Activated CD4-positive, alpha-beta T cell treated with anti-CD3 and anti-CD28 coated beads for 48 hours (primary cell): ENCODE measurements at regions not wholly inside any gene's neighbourhood (a gene's known extent, or its start where the extent isn't known, plus 50 kb on each side); places are given as distances from the start of the nearest gene placed in this dataset.

Experiments
- DNase-seq: peaks from one replicate; pipeline ENCODE4 v3.0.0-alpha.2; 2020

GRCh38 chr6:119922814-119923213 lies 573.3 kb upstream of the MAN1A1 start:
- DNase-seq, result no peak

GRCh38 chr6:119921491-119922010 lies 572.0 kb upstream of the MAN1A1 start:
- no peak for DNase-seq

DNA sequence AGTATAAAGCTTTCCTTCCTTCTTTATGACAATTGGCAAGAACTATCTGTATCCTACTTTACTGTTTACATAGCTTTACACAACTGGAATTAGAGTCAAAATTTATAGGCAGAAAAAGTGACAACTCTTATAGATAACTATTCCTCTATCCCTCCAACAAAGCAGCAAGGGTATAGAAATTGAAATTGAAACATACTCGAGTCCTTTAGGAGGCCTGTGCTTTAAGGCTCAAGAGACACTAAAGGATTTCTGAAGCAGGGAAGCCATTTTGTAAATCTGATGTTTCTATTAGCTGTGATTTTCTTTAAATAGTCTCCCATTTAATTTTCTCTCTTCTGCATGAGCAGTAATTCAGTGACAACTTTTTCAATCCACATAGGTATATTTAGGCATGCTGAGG lies 567.6 kb upstream of the MAN1A1 start:
- no peak for DNase-seq

DNA sequence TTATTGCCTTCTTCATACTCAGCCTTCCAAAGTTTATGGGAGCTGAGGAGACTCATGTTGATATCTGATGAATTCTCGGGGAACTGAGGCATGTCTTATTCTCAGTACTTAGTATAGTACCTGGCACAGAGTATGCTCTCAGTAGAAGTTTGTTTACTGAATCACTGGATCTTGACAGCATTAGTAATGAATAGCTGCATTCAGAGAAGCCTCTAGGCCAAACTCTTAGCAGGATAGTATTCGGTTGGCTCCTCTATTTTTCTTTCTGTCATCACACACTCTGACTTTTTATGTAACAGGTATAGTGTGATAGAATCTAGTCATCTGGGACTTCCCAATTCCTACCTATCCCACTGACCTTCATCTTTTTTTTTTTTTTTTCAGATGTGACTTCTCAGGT lies 566.4 kb upstream of the MAN1A1 start:
- no peak for DNase-seq

GRCh38 chr6:119908157-119908556 lies 558.6 kb upstream of the MAN1A1 start:
- DNase-seq, result no peak

DNA sequence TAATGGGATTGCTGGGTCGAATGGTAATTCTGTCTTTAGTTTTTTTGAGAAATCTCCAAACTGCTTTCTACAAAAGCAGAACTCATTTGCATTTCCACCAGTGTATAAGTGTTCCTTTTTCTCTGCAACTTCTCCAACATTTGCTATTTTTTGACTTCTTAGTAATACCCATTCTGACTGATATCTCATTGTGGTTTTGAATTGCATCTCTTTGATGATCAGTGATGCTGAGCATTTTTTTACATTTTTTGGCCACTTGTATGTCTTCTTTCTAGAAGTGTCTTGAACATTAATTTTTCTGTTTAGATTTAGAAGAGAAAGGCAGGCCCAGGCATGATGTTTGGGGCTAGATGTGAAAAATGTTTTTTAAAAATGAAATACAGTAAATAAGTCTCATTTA lies 553.1 kb upstream of the MAN1A1 start:
- no peak for DNase-seq

- DNase-seq, result no peak
Measured at GRCh38 chr6:119896806-119897205, 547.2 kb upstream of the MAN1A1 start.

- DNase-seq, result no peak
Measured at GRCh38 chr6:119895626-119896025, 546.1 kb upstream of the MAN1A1 start.

- no peak for DNase-seq
Measured at GRCh38 chr6:119894811-119895210, 545.2 kb upstream of the MAN1A1 start.

- DNase-seq, result no peak
Measured at GRCh38 chr6:119891644-119892043, 542.1 kb upstream of the MAN1A1 start.

DNA sequence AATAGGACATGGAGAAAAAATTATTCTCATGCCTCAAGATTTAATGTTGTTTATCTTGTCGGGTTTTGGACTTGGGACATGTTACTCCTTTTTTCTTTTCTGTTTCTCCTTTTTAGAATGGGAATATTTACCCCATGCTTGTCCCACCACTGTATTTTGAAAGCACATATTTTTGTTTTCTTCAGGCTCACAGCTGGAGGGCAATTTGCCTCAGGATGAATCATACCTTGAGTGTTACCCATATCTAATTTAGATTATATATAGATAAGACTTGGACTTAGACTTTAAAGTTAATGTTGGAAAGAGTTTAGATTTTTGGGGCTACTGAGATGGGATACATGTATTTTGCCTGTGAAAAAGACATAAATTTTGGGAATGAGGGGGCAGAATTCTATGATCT lies 541.6 kb upstream of the MAN1A1 start:
- no peak for DNase-seq

GRCh38 chr6:119890470-119890869 lies 540.9 kb upstream of the MAN1A1 start:
- DNase-seq, result no peak

DNA sequence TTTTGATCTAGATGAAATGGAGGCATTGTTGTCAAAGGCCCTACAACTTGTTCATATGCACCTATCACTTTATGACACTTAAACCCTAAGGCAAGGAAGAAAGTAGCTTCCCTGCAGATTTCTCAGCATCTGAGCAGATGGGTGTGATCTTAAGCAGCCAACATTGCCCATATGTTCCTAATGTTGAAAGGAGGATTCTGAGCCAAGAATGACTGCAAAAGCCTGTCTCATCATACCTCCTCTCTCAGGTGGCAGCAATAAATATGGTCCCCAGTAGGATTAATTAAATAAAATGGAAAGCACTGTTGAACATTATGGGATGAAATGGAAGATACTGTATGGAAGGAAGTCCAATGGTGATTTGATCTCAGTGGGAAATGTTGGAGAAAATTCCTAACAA lies 538.1 kb upstream of the MAN1A1 start:
- no peak for DNase-seq

- no peak for DNase-seq
Measured at GRCh38 chr6:119881416-119881815, 531.9 kb upstream of the MAN1A1 start.

DNA sequence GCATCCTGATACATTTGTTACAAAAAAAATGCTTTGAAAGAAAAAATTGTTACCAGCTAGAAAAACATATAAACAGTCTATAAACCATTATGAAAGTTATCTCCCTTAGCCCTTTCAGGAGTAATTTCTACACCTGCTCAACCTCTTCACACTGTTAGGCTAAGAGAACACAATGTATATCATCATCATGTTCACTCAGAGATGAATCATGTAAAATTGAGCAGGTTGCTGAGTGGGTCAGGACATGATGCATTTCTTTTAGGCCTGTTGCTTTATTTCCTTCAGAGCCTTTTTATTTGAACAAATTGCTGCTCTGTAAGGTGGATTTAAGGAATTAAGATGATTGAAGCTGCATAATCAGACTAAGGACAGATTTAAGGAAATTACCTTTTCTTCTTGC lies 531.3 kb upstream of the MAN1A1 start:
- no peak for DNase-seq

- no peak for DNase-seq
Measured at GRCh38 chr6:119879731-119880130, 530.2 kb upstream of the MAN1A1 start.

- no peak for DNase-seq
Measured at GRCh38 chr6:119874381-119874780, 524.8 kb upstream of the MAN1A1 start.

- DNase-seq, result no peak
Measured at GRCh38 chr6:119873107-119873506, 523.5 kb upstream of the MAN1A1 start.

- no peak for DNase-seq
Measured at GRCh38 chr6:119871520-119871919, 522.0 kb upstream of the MAN1A1 start.

DNA sequence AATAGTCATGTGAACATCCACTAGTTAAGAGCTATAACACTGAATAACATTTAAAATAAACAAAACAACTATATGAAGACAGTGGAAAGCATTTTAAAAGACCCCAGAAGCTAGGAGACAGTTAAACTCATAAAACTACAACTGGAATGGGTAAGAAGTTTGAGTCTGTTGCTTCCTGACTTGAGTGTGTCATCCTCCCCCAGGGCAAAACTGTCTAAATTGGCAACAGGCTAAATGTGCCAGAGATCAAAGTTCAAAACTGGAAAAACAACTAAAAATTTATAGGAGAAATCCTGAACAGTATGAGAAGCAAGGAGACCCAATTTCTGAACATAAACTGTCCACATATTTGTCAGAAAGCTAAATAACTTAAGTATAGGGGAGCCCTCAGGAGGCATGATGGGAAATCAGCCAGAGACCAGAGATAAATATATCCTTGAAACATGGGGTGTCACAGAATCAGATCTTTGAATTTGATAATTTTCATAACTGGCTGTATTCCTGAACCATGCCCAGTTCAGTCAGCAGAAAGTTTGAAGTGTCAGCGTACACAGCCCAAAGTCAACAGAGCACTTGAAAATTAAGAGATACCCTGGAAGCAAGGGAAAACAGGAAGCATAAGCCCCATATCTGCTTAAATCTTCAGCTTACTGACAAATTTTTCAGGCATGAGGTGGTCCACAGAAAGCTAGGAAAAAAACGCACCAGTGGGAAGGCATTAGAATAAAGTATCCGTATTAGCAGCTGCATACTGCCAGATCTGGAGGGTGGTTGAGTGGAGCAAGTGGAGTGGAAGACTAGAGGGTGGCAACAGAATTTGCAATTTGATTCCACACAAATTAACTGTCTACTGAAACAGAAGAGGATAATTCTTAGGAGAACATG lies 516.1 kb upstream of the MAN1A1 start:
- no peak for DNase-seq

GRCh38 chr6:119862719-119863118 lies 513.2 kb upstream of the MAN1A1 start:
- DNase-seq, result no peak

DNA sequence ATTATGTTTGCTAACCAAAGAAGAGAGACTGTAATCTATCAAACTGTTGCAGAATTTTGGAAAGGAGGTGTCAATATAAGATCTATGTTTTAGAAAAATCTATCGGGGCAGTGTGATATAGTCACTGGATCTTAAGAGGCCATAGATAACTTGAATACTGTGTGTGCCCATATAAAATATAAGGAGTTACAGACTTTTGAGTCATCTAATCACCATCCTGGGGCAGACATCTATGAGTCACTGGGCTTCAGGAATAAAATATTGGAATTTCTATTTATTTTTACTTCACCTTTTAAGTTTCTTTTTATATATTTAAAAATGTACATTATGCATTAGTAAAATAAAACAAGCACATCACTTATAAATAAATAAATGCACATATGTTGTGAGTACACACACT lies 509.3 kb upstream of the MAN1A1 start:
- DNase-seq, result no peak

DNA sequence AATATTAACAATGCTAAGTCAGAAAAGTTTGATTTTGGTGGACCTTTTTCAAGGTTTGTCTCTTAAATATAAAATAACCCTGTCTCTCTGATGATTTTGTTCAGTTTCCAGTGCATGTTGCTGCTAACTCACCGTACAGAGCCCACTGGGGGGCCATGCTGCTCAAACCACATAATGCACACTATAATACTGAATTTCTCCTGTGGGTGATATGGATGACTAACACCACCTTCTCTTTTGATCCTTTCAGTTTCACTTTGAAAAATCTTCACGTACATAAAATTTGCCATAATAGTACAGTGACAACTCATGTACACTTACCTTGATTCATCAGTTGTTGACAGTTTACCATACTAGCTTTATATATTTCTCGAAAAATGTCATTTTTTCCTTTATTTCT lies 506.6 kb upstream of the MAN1A1 start:
- DNase-seq, result peak; percentile 22

DNA sequence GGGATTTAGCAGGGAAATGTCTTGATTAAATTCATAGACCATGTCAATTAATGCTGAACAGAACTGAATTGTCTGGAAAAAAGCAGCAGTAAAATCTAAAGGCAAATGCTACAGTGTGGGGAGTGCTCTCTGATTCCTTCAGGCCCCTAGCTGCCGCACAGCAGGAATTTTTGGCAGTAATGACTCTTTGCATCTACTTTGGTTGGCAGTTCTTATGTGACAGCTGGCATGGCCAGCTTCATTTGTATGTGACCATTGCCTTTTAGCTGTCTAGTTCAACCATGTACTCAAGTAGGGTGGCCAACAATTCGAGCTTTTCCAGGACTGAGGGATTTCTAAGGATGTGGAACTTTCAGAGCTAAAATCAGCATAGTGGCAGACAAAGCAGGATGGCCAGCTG lies 499.1 kb upstream of the MAN1A1 start:
- DNase-seq, result no peak

GRCh38 chr6:119845161-119845560 lies 495.6 kb upstream of the MAN1A1 start:
- DNase-seq, result no peak
